Fibroblast of lung (primary cell): ENCODE measurements at regions not wholly inside any gene's neighbourhood (a gene's known extent, or its start where the extent isn't known, plus 50 kb on each side); places are given as distances from the start of the nearest gene placed in this dataset.

Source experiments
- DNase-seq, 2 donors: peaks; one replicate each; pipeline versions ENCODE4 v3.0.0 to v3.0.0-alpha.2; 2010; ENCODE audit warnings: low read depth in 2 of 2
- H2AFZ ChIP-seq: 2 replicates; pipeline ENCODE4 v1.5.1; 2012; ENCODE audit warnings: low read length, control low read depth, inconsistent platforms
- H3K27ac ChIP-seq: 2 replicates; pipeline ENCODE4 v1.5.1; 2011; ENCODE audit warnings: low read length, control low read depth; ENCODE audit not compliant: insufficient read depth
- H3K27me3 ChIP-seq: 2 replicates; pipeline ENCODE4 v1.5.1; 2011; ENCODE audit warnings: mild to moderate bottlenecking, low read length; ENCODE audit not compliant: control insufficient read depth, insufficient read depth
- H3K36me3 ChIP-seq: 2 replicates; pipeline ENCODE4 v1.5.1; 2011; ENCODE audit warnings: low read length; ENCODE audit not compliant: control insufficient read depth, insufficient read depth
- H3K4me1 ChIP-seq: 2 replicates; pipeline ENCODE4 v1.5.1; 2011; ENCODE audit warnings: low read length; ENCODE audit not compliant: control insufficient read depth, insufficient read depth; ENCODE audit errors: extremely low read depth
- H3K4me2 ChIP-seq: 2 replicates; pipeline ENCODE4 v1.5.1; 2011; ENCODE audit warnings: low read length, control low read depth; ENCODE audit not compliant: insufficient read depth; ENCODE audit errors: extremely low read depth
- H3K4me3 ChIP-seq, 4 experiments: fragments of 200-600 bp in 1 of 4; sonication (generic) in 1 of 4; replicated peaks in 1 of 4; 2 replicates each; pipeline ENCODE4 v1.5.1; 2011 to 2016; ENCODE audit warnings: low read length in 4 of 4, low read depth in 3 of 4, mild to moderate bottlenecking in 3 of 4, control low read depth in 2 of 4, inconsistent platforms in 1 of 4, mixed read lengths in 1 of 4; ENCODE audit not compliant: insufficient read depth in 1 of 4; ENCODE audit errors: control extremely low read depth in 1 of 4
- H3K79me2 ChIP-seq: 2 replicates; pipeline ENCODE4 v1.5.1; 2012; ENCODE audit warnings: mild to moderate bottlenecking, low read length, inconsistent platforms; ENCODE audit not compliant: control insufficient read depth, insufficient read depth
- H3K9ac ChIP-seq: 2 replicates; pipeline ENCODE4 v1.5.1; 2011; ENCODE audit warnings: mild to moderate bottlenecking, low read length, control low read depth; ENCODE audit not compliant: insufficient read depth
- H3K9me3 ChIP-seq: 2 replicates; pipeline ENCODE4 v1.5.1; 2012; ENCODE audit warnings: low read depth, low read length; ENCODE audit not compliant: control insufficient read depth, insufficient read depth
- H4K20me1 ChIP-seq: 2 replicates; pipeline ENCODE4 v1.5.1; 2011; ENCODE audit warnings: low read length; ENCODE audit not compliant: control insufficient read depth, insufficient read depth; ENCODE audit errors: extremely low read depth
- EZH2 ChIP-seq: IDR thresholded peaks from 2 replicates; pipeline ENCODE4 v1.5.1; 2012; ENCODE audit warnings: low read length, control low read depth, mild to moderate bottlenecking; ENCODE audit errors: missing control alignments
- TF ChIP-seq, protein P1 (sequence below), 2 donors: IDR thresholded peaks in 1 of 2; conservative IDR thresholded peaks in 1 of 2; 1 replicate in 1 of 2; 2 replicates in 1 of 2; pipeline ENCODE4 v1.5.1; 2011 to 2012; ENCODE audit warnings: low read length in 2 of 2, control low read depth in 1 of 2, inconsistent platforms in 1 of 2, low read depth in 1 of 2, mild to moderate bottlenecking in 1 of 2

DNA sequence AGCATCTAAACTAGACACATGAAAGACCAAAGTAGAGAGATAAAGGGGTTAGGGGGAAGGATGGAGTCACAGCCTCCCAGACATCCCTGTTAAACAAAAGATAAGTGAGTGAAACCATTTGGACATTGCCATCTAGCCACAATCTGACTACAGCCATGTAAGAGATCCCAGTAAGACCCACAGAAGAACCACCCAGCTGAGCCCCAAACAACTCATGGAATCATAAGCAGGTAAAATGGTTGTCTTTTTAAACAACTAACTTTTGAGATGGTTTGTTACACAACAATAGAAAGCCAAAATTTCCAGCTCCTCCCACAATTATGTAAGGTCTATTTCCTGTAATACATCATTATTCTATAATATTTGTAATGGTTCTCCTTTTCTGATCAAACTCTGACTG, 437.5 kb downstream of the IGSF11 start:
- Histone ChIP-seq H3K27me3 (no peaks in the 10 kb centered on the region), H2AFZ (no peak overlapping the region), H3K4me1 (no peaks in the 10 kb centered on the region), H3K27ac (no peak overlapping the region), H4K20me1 (no peaks in the 10 kb centered on the region), H3K36me3 (no peaks in the 10 kb centered on the region), H3K9ac (no peak overlapping the region), H3K4me3 (no peak overlapping the region), H3K79me2 (no peaks in the 10 kb centered on the region), H3K4me2 (no peak overlapping the region), H3K9me3 (no peaks in the 10 kb centered on the region)
- DNase-seq, result no peak
- TF ChIP-seq, protein P1, sequence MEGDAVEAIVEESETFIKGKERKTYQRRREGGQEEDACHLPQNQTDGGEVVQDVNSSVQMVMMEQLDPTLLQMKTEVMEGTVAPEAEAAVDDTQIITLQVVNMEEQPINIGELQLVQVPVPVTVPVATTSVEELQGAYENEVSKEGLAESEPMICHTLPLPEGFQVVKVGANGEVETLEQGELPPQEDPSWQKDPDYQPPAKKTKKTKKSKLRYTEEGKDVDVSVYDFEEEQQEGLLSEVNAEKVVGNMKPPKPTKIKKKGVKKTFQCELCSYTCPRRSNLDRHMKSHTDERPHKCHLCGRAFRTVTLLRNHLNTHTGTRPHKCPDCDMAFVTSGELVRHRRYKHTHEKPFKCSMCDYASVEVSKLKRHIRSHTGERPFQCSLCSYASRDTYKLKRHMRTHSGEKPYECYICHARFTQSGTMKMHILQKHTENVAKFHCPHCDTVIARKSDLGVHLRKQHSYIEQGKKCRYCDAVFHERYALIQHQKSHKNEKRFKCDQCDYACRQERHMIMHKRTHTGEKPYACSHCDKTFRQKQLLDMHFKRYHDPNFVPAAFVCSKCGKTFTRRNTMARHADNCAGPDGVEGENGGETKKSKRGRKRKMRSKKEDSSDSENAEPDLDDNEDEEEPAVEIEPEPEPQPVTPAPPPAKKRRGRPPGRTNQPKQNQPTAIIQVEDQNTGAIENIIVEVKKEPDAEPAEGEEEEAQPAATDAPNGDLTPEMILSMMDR (conservative IDR thresholded peaks at IDR 0.05 in 1 of 2, IDR thresholded peaks at IDR 0.05 in 1 of 2; ENCODE audit: low read depth in 1 of 2, low read length in 2 of 2), result no peak
- no peak for TF ChIP-seq EZH2

DNA sequence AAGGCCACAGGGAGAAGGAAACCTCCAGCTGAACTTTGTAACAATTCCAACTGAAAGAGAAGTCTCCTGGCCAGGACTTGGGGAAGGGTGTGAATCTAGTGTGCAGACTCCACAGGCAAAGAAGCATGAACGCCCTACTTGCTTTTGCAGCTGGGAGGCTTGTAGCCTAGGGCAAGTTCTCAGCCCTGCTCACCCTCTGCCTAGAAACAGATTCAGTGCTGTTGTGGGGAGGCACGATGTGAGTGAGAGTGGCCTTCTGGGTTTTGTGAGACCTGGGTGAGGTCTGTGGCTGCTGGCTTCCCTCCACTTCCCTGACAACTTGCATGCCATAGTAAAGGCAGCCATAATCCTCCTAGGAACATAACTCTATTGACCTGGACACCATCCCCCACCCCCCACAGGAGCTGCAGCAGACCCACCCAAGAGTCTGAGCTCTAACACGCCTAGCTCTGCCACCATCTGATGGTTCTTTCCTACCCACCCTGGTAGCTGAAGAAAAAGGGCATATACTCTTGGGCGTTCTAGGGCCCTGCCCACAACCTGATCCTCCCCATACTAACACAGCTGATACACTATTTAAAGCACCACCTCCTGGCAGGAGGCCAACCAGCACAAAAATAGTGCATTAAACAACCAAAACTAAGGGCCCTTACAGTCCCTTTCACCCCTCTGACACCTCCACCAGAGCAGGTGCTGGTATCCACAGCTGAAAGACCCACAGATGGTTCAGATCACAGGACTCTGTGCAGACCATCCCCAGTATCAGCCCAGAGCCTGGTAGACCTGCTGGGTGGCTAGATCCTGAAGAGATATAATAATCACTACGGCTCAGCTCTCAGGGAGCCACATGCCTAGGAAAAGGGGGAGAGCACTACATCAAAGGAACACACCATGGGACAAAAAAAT, 426.5 kb downstream of the IGSF11 start:
- DNase-seq, result no peak
- no peak for TF ChIP-seq EZH2
- TF ChIP-seq, protein P1 (conservative IDR thresholded peaks at IDR 0.05 in 1 of 2, IDR thresholded peaks at IDR 0.05 in 1 of 2; ENCODE audit: low read depth in 1 of 2, low read length in 2 of 2), result no peak
- H3K4me1 ChIP-seq, result no peaks in the 10 kb centered on the region

DNA sequence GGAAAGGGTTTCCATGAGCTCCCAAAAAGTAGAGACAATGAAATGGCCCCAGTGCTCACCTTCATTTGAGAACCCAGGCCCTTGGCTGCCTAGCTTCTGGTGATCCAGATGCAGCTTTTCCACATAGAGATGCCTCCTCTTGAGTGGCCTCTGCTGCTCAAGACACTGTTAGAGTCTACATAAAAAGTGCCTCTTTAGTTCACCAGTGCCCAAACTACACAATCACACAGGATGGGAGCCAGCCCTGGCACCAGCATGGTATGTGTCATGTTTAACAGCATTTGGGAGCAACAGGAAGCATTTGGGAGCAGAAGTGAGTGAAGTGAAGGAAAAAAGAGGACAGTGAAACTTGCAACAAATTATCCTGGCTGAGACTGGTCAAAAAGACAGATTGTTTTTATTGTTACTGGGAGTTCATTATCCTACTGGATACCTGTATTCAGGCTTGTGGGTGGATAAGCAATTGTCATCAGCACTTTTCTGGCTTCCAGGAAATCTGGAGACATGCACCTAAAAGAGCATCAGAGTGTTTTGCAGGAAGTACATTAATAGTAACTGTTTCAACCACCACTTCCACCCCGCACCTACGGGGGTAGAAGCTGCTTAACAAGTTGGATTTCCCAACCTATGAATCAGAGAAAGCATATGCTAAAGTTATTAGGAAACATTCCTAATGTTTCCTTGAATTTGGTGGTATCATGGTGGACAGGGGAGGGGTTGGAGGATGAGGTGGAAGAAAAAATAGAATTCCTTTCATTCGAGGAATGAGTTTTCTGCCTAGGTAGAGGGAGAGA, 416.2 kb downstream of the IGSF11 start:
- Histone ChIP-seq H3K36me3 (no peaks in the 10 kb centered on the region), H3K4me3 (no peak overlapping the region), H3K4me1 (no peaks in the 10 kb centered on the region), H3K9ac (no peak overlapping the region), H3K4me2 (no peak overlapping the region), H3K9me3 (no peaks in the 10 kb centered on the region), H4K20me1 (no peaks in the 10 kb centered on the region), H3K27me3 (no peaks in the 10 kb centered on the region), H3K79me2 (no peaks in the 10 kb centered on the region), H3K27ac (no peak overlapping the region), H2AFZ (no peak overlapping the region)
- no peak for DNase-seq
- TF ChIP-seq, protein P1 (conservative IDR thresholded peaks at IDR 0.05 in 1 of 2, IDR thresholded peaks at IDR 0.05 in 1 of 2; ENCODE audit: low read depth in 1 of 2, low read length in 2 of 2), result no peak
- TF ChIP-seq EZH2, result no peak

More for the DNA sequence above, 426.5 kb downstream of the IGSF11 start:
- Histone ChIP-seq H3K36me3 (no peaks in the 10 kb centered on the region), H3K9me3 (no peaks in the 10 kb centered on the region), H3K79me2 (no peaks in the 10 kb centered on the region), H3K9ac (no peak overlapping the region), H3K4me3 (no peak overlapping the region), H3K27ac (no peak overlapping the region), H3K27me3 (no peaks in the 10 kb centered on the region), H2AFZ (no peak overlapping the region), H3K4me2 (no peak overlapping the region), H4K20me1 (no peaks in the 10 kb centered on the region)
